H1 (cell line): ENCODE measurements at regions not wholly inside any gene's neighbourhood (a gene's known extent, or its start where the extent isn't known, plus 50 kb on each side); places are given as distances from the start of the nearest gene placed in this dataset.

Experiments
- E2F6 ChIP-seq: IDR thresholded peaks from 2 replicates; pipeline ENCODE4 v1.6.1; 2012; ENCODE audit warnings: inconsistent platforms

- TF ChIP-seq E2F6: no peak
These were observed 453.9 kb upstream of the MDFIC2 start (continued) for GRCh38 chr3:70766301-70766700.
